ENCODE measurements at regions not wholly inside any gene's neighbourhood (a gene's known extent, or its start where the extent isn't known, plus 50 kb on each side); places are given as distances from the start of the nearest gene placed in this dataset.

- no peak for DNase-seq (ENCODE audit: low spot score)
These were observed 197.0 kb upstream of the C14orf180 start for GRCh38 chr14:104382361-104383087.

GRCh38 chr14:104383088-104383995 lies 196.2 kb upstream of the C14orf180 start:
- TF ChIP-seq CTCF (IDR thresholded peaks at IDR 0.05; ENCODE audit: extremely low read depth, missing control alignments) = no peak
- DNase-seq (ENCODE audit: low spot score) = no peak

More at GRCh38 chr14:104382361-104383087, 197.0 kb upstream of the C14orf180 start:
- TF ChIP-seq CTCF (IDR thresholded peaks at IDR 0.05; ENCODE audit: extremely low read depth, missing control alignments) = no peak

- no peak for TF ChIP-seq CTCF (IDR thresholded peaks at IDR 0.05; ENCODE audit: extremely low read depth, missing control alignments)
- DNase-seq (ENCODE audit: low spot score) = no peak
These were observed 195.4 kb upstream of the C14orf180 start for GRCh38 chr14:104383996-104384775.

- TF ChIP-seq CTCF (IDR thresholded peaks at IDR 0.05; ENCODE audit: extremely low read depth, missing control alignments) = no peak
- no peak for DNase-seq (ENCODE audit: low spot score)
These were observed 194.8 kb upstream of the C14orf180 start for GRCh38 chr14:104384776-104385071.

- no peak for DNase-seq (ENCODE audit: low spot score)
- TF ChIP-seq CTCF (IDR thresholded peaks at IDR 0.05; ENCODE audit: extremely low read depth, missing control alignments) = no peak
These were observed 194.5 kb upstream of the C14orf180 start for GRCh38 chr14:104385111-104385510.

GRCh38 chr14:104385531-104386101 lies 193.9 kb upstream of the C14orf180 start:
- no peak for DNase-seq (ENCODE audit: low spot score)
- no peak for TF ChIP-seq CTCF (IDR thresholded peaks at IDR 0.05; ENCODE audit: extremely low read depth, missing control alignments)

Data from GM20000 (cell line).